Smooth muscle cell (in vitro differentiated cells): ENCODE measurements at regions not wholly inside any gene's neighbourhood (a gene's known extent, or its start where the extent isn't known, plus 50 kb on each side); places are given as distances from the start of the nearest gene placed in this dataset.
"Not testable (repeated sequence)": the region's sequence is repeated elsewhere in the genome, so short reads cannot be mapped to it uniquely, and the experiment has no call there.

ENCODE experiments used
- DNase-seq: peaks from one replicate; lab custom pipeline; 2025; ENCODE audit not compliant: unreplicated experiment; lab: John Stamatoyannopoulos, UW
- H2AFZ ChIP-seq: fragments of 200-600 bp; sonication (generic); 2 replicates; pipeline ENCODE4 v1.6.0; 2016; ENCODE audit warnings: antibody characterized with exemption, low read depth, mild to moderate bottlenecking
- H3F3A ChIP-seq: fragments of 200-600 bp; sonication (generic); 2 replicates; pipeline ENCODE4 v1.6.0; 2017; ENCODE audit warnings: antibody characterized with exemption, low read depth
- H3K27ac ChIP-seq: fragments of 200-600 bp; sonication (generic); 2 replicates; pipeline ENCODE4 v1.5.1; 2016; ENCODE audit warnings: low read depth, mild to moderate bottlenecking
- H3K27me3 ChIP-seq: fragments of 200-600 bp; sonication (generic); 2 replicates; pipeline ENCODE4 v1.6.1; 2016; ENCODE audit warnings: low read depth, mild to moderate bottlenecking
- H3K36me3 ChIP-seq: fragments of 200-600 bp; sonication (generic); 2 replicates; pipeline ENCODE4 v1.5.1; 2016; ENCODE audit warnings: low read depth
- H3K4me1 ChIP-seq: fragments of 200-600 bp; sonication (generic); 2 replicates; pipeline ENCODE4 v1.5.1; 2016; ENCODE audit warnings: low read depth
- H3K4me2 ChIP-seq: fragments of 200-600 bp; sonication (generic); 2 replicates; pipeline ENCODE4 v1.6.0; 2016; ENCODE audit warnings: mild to moderate bottlenecking
- H3K4me3 ChIP-seq: fragments of 200-600 bp; sonication (generic); 2 replicates; pipeline ENCODE4 v1.5.1; 2016; ENCODE audit warnings: mild to moderate bottlenecking
- H3K79me2 ChIP-seq: fragments of 200-600 bp; sonication (generic); 2 replicates; pipeline ENCODE4 v1.6.0; 2016; ENCODE audit warnings: low read depth, mild to moderate bottlenecking
- H3K9ac ChIP-seq: fragments of 200-600 bp; sonication (generic); 2 replicates; pipeline ENCODE4 v1.6.0; 2016; ENCODE audit warnings: low read depth
- H3K9me3 ChIP-seq: fragments of 200-600 bp; sonication (generic); replicated peaks from 2 replicates; pipeline ENCODE4 v1.5.1; 2016; ENCODE audit warnings: low read depth
- H4K20me1 ChIP-seq: fragments of 200-600 bp; sonication (generic); 2 replicates; pipeline ENCODE4 v1.6.0; 2016; ENCODE audit warnings: low read depth
- WGBS: methylation state at CpG from one replicate; pipeline ENCODE4 v1.1.7; 2016; ENCODE audit warnings: low lambda C conversion rate; 5-methylcytosine and 5-hydroxymethylcytosine counted together
- TF ChIP-seq, protein P1 (sequence below): fragments of 200-600 bp; sonication (generic); IDR thresholded peaks from 2 replicates; pipeline ENCODE4 v1.5.1; 2017; ENCODE audit warnings: borderline replicate concordance, mild to moderate bottlenecking, antibody characterized with exemption; ENCODE audit not compliant: insufficient read depth, poor library complexity, severe bottlenecking

DNA sequence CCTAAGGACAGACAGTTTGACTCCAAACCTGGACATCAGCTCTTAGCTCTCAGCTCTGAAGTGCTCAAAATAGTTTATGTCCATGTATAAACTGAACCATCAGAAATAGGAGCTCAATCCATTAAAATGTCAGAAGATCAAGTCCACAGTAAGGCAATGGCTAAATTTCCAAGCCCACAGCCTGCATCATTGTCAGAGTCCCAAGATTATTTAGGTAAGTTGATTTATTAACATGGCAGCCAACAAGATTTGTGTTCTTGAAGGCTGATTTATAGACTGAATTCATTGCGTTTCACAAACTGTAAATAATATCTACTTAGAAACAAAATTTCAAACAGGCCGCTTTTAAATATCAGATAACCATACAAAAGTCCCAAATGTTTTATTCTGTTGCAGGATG is 286.5 kb upstream of the ADGRL3 start:
- WGBS, result 87% methylated on average over 2 of the region's 2 CpGs
- Histone ChIP-seq H3K27me3 (no peaks in the 10 kb centered on the region), H3K4me3 (no peak overlapping the region), H3K27ac (no peak overlapping the region), H3K9ac (no peak overlapping the region), H3F3A (no peaks in the 10 kb centered on the region), H3K79me2 (no peaks in the 10 kb centered on the region), H2AFZ (peak overlapping the region; percentile 40), H3K4me1 (no peaks in the 10 kb centered on the region), H3K4me2 (no peak overlapping the region), H4K20me1 (no peaks in the 10 kb centered on the region), H3K9me3 (no peaks in the 10 kb centered on the region), H3K36me3 (no peaks in the 10 kb centered on the region)
- no peak for DNase-seq
- TF ChIP-seq, protein P1, sequence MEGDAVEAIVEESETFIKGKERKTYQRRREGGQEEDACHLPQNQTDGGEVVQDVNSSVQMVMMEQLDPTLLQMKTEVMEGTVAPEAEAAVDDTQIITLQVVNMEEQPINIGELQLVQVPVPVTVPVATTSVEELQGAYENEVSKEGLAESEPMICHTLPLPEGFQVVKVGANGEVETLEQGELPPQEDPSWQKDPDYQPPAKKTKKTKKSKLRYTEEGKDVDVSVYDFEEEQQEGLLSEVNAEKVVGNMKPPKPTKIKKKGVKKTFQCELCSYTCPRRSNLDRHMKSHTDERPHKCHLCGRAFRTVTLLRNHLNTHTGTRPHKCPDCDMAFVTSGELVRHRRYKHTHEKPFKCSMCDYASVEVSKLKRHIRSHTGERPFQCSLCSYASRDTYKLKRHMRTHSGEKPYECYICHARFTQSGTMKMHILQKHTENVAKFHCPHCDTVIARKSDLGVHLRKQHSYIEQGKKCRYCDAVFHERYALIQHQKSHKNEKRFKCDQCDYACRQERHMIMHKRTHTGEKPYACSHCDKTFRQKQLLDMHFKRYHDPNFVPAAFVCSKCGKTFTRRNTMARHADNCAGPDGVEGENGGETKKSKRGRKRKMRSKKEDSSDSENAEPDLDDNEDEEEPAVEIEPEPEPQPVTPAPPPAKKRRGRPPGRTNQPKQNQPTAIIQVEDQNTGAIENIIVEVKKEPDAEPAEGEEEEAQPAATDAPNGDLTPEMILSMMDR, result no peak

DNA sequence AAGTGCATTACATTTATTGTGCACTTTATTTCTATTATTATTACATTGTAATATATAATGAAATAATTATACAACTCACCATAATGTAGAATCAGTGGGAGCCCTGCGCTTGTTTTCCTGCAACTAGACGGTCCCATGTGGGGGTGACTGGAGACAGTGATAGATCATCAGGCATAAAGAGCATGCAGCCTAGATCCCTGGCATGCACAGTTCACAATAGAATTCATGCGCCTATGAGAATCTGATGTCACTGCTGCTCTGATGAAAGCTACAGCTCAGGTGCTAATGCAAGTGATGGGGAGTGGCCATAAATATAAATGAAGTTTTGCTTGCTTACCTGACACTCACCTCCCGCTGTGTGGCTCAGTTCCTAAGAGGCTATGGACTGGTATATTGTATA is 278.4 kb upstream of the ADGRL3 start:
- not testable (repeated sequence) for H3K9ac ChIP-seq, H3K9me3 ChIP-seq, H3K79me2 ChIP-seq

DNA sequence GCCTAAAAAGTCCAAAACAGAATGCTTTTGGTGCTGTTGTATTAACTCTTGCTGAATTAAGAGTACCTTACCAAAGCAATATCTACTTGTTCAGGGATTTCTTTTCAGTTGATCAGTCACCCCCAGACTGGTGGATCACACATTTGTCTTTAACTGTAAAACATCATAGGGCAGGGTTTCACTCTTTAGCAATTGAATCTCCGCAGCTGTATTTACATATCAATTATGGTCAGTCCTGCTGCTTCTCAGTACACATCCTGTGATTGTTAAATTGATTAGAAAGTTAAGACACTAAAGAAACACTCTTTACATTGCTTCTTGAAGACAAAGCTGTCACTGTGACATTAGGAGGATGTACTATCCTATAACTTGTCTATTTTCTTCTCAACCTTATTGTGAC is 277.1 kb upstream of the ADGRL3 start:
- WGBS, result 38% methylated on average over 1 of the region's 1 CpG
- H4K20me1 ChIP-seq, result no peaks in the 10 kb centered on the region
- H2AFZ ChIP-seq, result no peak overlapping the region
- H3K27me3 ChIP-seq, result no peaks in the 10 kb centered on the region
- no peak overlapping the region for H3K27ac ChIP-seq
- H3K9me3 ChIP-seq, result no peaks in the 10 kb centered on the region
- TF ChIP-seq, protein P1, result no peak
- H3K79me2 ChIP-seq, result no peaks in the 10 kb centered on the region
- no peak for DNase-seq
- no peak overlapping the region for H3K4me2 ChIP-seq
- no peaks in the 10 kb centered on the region for H3F3A ChIP-seq
- no peaks in the 10 kb centered on the region for H3K4me1 ChIP-seq
- H3K9ac ChIP-seq, result no peak overlapping the region
- no peaks in the 10 kb centered on the region for H3K36me3 ChIP-seq
- no peak overlapping the region for H3K4me3 ChIP-seq

More for the DNA sequence above, 278.4 kb upstream of the ADGRL3 start:
- not testable (repeated sequence) for H2AFZ ChIP-seq, H3K27me3 ChIP-seq, H3K36me3 ChIP-seq, H4K20me1 ChIP-seq, H3F3A ChIP-seq, H3K4me2 ChIP-seq, H3K27ac ChIP-seq, H3K4me1 ChIP-seq, DNase-seq, H3K4me3 ChIP-seq
- WGBS, result 90% methylated on average over 4 of the region's 4 CpGs

DNA sequence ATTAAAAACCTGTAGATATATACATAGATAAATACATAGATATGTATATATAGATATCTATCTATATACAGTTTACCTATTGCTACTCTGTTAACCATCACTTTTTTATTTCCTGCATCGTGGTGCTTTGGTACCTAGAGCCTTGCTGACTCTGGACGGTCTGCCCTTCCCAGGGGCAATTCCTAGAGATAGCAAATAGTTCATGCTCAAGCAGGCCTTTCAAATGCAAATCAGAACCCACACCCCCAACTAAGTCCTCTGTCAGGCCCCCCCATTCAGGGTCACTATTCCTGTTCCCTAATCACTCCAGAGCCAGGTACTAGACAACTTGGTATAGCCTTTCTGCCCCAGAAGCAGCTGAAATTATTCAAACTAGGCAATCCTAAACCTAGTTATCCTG is 273.5 kb upstream of the ADGRL3 start:
- no peak overlapping the region for H2AFZ ChIP-seq
- no peaks in the 10 kb centered on the region for H3F3A ChIP-seq
- H3K79me2 ChIP-seq, result no peaks in the 10 kb centered on the region
- H3K27me3 ChIP-seq, result no peaks in the 10 kb centered on the region
- no peaks in the 10 kb centered on the region for H3K4me1 ChIP-seq
- DNase-seq, result no peak
- 85% methylated on average over 2 of the region's 2 CpGs for WGBS
- TF ChIP-seq, protein P1, result no peak
- no peaks in the 10 kb centered on the region for H3K9me3 ChIP-seq
- H3K36me3 ChIP-seq, result no peaks in the 10 kb centered on the region
- H4K20me1 ChIP-seq, result no peaks in the 10 kb centered on the region
- no peak overlapping the region for H3K9ac ChIP-seq
- no peak overlapping the region for H3K4me2 ChIP-seq
- no peak overlapping the region for H3K4me3 ChIP-seq
- H3K27ac ChIP-seq, result no peak overlapping the region
